Sigmoid colon (tissue), 6 donors: ENCODE measurements at regions not wholly inside any gene's neighbourhood (a gene's known extent, or its start where the extent isn't known, plus 50 kb on each side); places are given as distances from the start of the nearest gene placed in this dataset.

Experiments used
- DNase-seq: peaks from one replicate; pipeline ENCODE4 v3.0.0-alpha.2; 2019
- H3K27ac ChIP-seq, 4 donors: fragments of 200-600 bp; sonication (generic); one replicate each; pipeline ENCODE4 v1.5.1; 2016 to 2019; ENCODE audit warnings: mild to moderate bottlenecking in 1 of 4
- H3K27me3 ChIP-seq, 3 donors: fragments of 200-600 bp; sonication (generic); one replicate each; pipeline ENCODE4 v1.5.1; 2019; ENCODE audit warnings: mild to moderate bottlenecking in 1 of 3
- H3K36me3 ChIP-seq, 4 donors: fragments of 200-600 bp; sonication (generic); one replicate each; pipeline ENCODE4 v1.5.1; 2016 to 2019
- H3K4me1 ChIP-seq, 4 donors: fragments of 200-600 bp; sonication (generic); one replicate each; pipeline ENCODE4 v1.5.1; 2017 to 2019
- H3K4me3 ChIP-seq, 4 donors: fragments of 200-600 bp; sonication (generic); one replicate each; pipeline ENCODE4 v1.5.1; 2017 to 2019; ENCODE audit warnings: mild to moderate bottlenecking in 2 of 4, moderate library complexity in 1 of 4
- H3K9me3 ChIP-seq, 4 donors: fragments of 200-600 bp in 3 of 4; sonication (generic) in 3 of 4; one replicate each; pipeline versions ENCODE4 v1.5.1 to v1.6.1; 2013 to 2019
- EP300 ChIP-seq, 4 donors: sonication (generic); formaldehyde crosslinking; IDR thresholded peaks; one replicate each; pipeline ENCODE4 v1.6.1; 2017; ENCODE audit warnings: antibody characterized with exemption in 4 of 4
- POLR2A ChIP-seq, 2 donors: fragments of 450-650 bp; IDR thresholded peaks; one replicate each; pipeline ENCODE4 v1.6.1; 2016; ENCODE audit warnings: antibody characterized with exemption in 2 of 2, mild to moderate bottlenecking in 2 of 2, moderate library complexity in 2 of 2
- POLR2AphosphoS5 ChIP-seq, 4 donors: sonication (generic); formaldehyde crosslinking; IDR thresholded peaks; one replicate each; pipeline ENCODE4 v1.6.1; 2017; ENCODE audit warnings: antibody characterized with exemption in 4 of 4
- WGBS, 2 donors: extraction: QIAGEN DNeasy Blood & Tissue Kit; methylation state at CpG; one replicate each; pipeline ENCODE4 v1.1.7; 2013; 5-methylcytosine and 5-hydroxymethylcytosine counted together
- intact Hi-C: fragments of 100-400 bp; cut with DNase I; formaldehyde crosslinking; loops from one replicate; pipeline ENCODE4 v1.15.1; 2023
- TF ChIP-seq, protein P1 (sequence below), 4 experiments: fragments of 450-650 bp in 3 of 4; fragments of 200-600 bp in 1 of 4; IDR thresholded peaks; one replicate each; pipeline ENCODE4 v1.5.1; 2016 to 2019; ENCODE audit warnings: antibody characterized with exemption in 4 of 4, mild to moderate bottlenecking in 3 of 4, moderate library complexity in 2 of 4
- donor health status: healthy with polysubstance abuse.
- donor health status: healthy.

DNA sequence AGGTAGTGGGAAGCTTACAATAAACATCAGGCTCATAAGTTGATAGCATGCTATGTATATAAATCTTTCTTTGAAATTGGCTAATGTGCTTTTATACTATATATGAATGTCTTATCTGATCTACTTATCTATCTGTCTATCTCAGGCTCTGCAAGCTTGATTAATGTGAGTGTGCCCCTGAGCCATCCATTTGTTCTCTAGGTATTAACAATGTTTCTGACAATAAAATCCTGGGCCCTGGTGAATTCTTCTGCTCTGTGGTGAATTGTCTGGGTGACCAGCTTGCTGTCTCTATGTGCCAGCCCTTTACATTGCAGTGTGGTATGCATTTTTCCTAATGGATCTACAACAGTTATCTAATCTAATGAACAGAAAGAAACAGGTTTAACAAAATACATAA, 295.9 kb downstream of the HRH4 start:
- no peaks in the 10 kb centered on the region for H3K27me3 ChIP-seq
- no peak overlapping the region for H3K27ac ChIP-seq
- TF ChIP-seq POLR2AphosphoS5 (IDR thresholded peaks at IDR 0.05) (no peak), EP300 (IDR thresholded peaks at IDR 0.05) (no peak), POLR2A (IDR thresholded peaks at IDR 0.05) (no peak)
- TF ChIP-seq, protein P1, sequence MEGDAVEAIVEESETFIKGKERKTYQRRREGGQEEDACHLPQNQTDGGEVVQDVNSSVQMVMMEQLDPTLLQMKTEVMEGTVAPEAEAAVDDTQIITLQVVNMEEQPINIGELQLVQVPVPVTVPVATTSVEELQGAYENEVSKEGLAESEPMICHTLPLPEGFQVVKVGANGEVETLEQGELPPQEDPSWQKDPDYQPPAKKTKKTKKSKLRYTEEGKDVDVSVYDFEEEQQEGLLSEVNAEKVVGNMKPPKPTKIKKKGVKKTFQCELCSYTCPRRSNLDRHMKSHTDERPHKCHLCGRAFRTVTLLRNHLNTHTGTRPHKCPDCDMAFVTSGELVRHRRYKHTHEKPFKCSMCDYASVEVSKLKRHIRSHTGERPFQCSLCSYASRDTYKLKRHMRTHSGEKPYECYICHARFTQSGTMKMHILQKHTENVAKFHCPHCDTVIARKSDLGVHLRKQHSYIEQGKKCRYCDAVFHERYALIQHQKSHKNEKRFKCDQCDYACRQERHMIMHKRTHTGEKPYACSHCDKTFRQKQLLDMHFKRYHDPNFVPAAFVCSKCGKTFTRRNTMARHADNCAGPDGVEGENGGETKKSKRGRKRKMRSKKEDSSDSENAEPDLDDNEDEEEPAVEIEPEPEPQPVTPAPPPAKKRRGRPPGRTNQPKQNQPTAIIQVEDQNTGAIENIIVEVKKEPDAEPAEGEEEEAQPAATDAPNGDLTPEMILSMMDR (IDR thresholded peaks at IDR 0.05): no peak
- intact Hi-C loops: no loop called here
- no peaks in the 10 kb centered on the region for H3K4me1 ChIP-seq
- H3K36me3 ChIP-seq: no peaks in the 10 kb centered on the region
- peaks cover 0 to under 1% (median 0%) of the 10 kb centered on the region in 4 donors for H3K9me3 ChIP-seq
- DNase-seq: no peak
- no peak overlapping the region for H3K4me3 ChIP-seq

GRCh38 chr18:24757134-24757533, 296.7 kb downstream of the HRH4 start:
- no peak for TF ChIP-seq POLR2AphosphoS5 (IDR thresholded peaks at IDR 0.05)
- TF ChIP-seq POLR2A (IDR thresholded peaks at IDR 0.05): no peak
- no peak for TF ChIP-seq EP300 (IDR thresholded peaks at IDR 0.05)
- TF ChIP-seq, protein P1 (IDR thresholded peaks at IDR 0.05): no peak

GRCh38 chr18:24761765-24762164, 301.3 kb downstream of the HRH4 start:
- no peak for DNase-seq
- Histone ChIP-seq H3K27me3 (no peaks in the 10 kb centered on the region), H3K4me1 (peaks cover 0 to 25% (median 20%) of the 10 kb centered on the region in 4 donors), H3K36me3 (no peaks in the 10 kb centered on the region), H3K27ac (no peak overlapping the region), H3K4me3 (no peak overlapping the region), H3K9me3 (peaks cover 0 to 4% (median 0%) of the 10 kb centered on the region in 4 donors)
- intact Hi-C loops: no loop called here
- no peak for TF ChIP-seq EP300 (IDR thresholded peaks at IDR 0.05)
- TF ChIP-seq POLR2AphosphoS5 (IDR thresholded peaks at IDR 0.05): no peak
- TF ChIP-seq, protein P1 (IDR thresholded peaks at IDR 0.05): no peak
- TF ChIP-seq POLR2A (IDR thresholded peaks at IDR 0.05): no peak

More at GRCh38 chr18:24757134-24757533, 296.7 kb downstream of the HRH4 start:
- H3K4me3 ChIP-seq: no peak overlapping the region
- no peak for DNase-seq
- peaks cover 0 to 4% (median 0%) of the 10 kb centered on the region in 4 donors for H3K9me3 ChIP-seq
- no peaks in the 10 kb centered on the region for H3K36me3 ChIP-seq
- intact Hi-C loops: no loop called here
- H3K27me3 ChIP-seq: no peaks in the 10 kb centered on the region
- peaks cover 0 to under 1% (median under 1%) of the 10 kb centered on the region in 4 donors for H3K4me1 ChIP-seq
- no peak overlapping the region for H3K27ac ChIP-seq

DNA sequence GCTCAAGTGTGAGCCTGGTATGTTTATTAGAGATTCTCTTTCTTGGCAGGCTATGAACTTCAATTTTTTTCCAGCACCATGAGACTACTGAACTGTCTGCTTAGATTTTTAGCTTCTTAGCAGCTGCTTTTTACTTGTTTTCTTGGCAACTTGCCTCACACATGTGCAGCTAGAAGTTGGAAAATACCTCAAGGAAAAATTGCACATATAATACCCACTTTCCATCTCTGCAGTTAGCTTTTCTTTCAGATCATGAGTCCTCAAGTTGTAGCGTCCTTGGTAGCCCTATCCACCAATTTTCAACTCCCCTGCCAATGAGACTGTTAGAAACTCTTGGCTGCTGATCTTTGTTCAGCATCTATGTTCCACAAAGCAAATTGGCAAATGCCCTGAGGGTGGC, 302.1 kb downstream of the HRH4 start:
- H3K9me3 ChIP-seq: peaks cover 0 to 4% (median 0%) of the 10 kb centered on the region in 4 donors
- H3K27ac ChIP-seq: peak overlapping the region in 1 of 4 donors; percentile 30
- H3K4me1 ChIP-seq: peaks cover 0 to 25% (median 20%) of the 10 kb centered on the region in 4 donors
- TF ChIP-seq POLR2AphosphoS5 (IDR thresholded peaks at IDR 0.05) (no peak), POLR2A (IDR thresholded peaks at IDR 0.05) (no peak), EP300 (IDR thresholded peaks at IDR 0.05) (no peak)
- TF ChIP-seq, protein P1 (IDR thresholded peaks at IDR 0.05): no peak
- no peak for DNase-seq
- intact Hi-C loops: no loop called here
- H3K27me3 ChIP-seq: no peaks in the 10 kb centered on the region
- H3K36me3 ChIP-seq: no peaks in the 10 kb centered on the region
- 66 to 81% methylated on average over 1 of the region's 1 CpG for WGBS, 2 donors
- no peak overlapping the region for H3K4me3 ChIP-seq
